ENCODE measurements at regions not wholly inside any gene's neighbourhood (a gene's known extent, or its start where the extent isn't known, plus 50 kb on each side); places are given as distances from the start of the nearest gene placed in this dataset.

DNA sequence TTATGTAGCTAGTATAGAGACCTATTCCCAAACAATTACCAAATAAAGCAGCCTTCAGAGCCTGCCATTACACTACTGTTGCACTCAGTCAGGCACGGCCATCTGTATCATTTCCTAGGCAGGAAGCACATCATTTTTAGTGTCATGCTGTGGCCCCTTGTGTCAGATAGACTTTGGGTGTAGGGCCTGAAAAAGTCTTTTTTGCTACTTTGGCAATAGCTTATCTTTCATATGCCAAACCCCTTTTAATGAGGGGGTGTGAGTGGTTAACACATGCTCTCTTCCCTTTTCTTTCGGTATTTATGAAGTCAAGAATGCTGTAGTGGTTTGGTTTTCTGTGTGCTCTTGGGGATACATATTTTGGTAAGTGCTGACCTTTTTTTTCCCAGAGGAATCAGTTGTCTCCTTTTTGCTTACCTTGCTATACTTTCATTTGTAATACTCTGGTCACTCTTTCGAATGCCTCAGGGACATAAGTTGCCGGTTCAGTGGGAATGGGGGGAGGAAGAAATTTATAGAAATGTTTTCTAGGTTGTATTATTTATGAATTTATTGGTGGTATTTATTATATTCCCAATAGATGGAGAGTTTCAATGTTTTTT lies 209.8 kb downstream of the CSNK1G3 start:
- ChIA-PET POLR2A (no interaction called here), CTCF (interaction anchor here (0.7 kb wide), 2 partner anchors 231 to 473 kb away, joined by 4 read pairs; no protein-coding TSS in a partner anchor)
- TF ChIP-seq, protein P1, sequence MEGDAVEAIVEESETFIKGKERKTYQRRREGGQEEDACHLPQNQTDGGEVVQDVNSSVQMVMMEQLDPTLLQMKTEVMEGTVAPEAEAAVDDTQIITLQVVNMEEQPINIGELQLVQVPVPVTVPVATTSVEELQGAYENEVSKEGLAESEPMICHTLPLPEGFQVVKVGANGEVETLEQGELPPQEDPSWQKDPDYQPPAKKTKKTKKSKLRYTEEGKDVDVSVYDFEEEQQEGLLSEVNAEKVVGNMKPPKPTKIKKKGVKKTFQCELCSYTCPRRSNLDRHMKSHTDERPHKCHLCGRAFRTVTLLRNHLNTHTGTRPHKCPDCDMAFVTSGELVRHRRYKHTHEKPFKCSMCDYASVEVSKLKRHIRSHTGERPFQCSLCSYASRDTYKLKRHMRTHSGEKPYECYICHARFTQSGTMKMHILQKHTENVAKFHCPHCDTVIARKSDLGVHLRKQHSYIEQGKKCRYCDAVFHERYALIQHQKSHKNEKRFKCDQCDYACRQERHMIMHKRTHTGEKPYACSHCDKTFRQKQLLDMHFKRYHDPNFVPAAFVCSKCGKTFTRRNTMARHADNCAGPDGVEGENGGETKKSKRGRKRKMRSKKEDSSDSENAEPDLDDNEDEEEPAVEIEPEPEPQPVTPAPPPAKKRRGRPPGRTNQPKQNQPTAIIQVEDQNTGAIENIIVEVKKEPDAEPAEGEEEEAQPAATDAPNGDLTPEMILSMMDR (IDR thresholded peaks at IDR 0.05), result no peak
- no peak for TF ChIP-seq EZH2 (IDR thresholded peaks at IDR 0.05; ENCODE audit: borderline replicate concordance, insufficient read depth, low read depth, low read length, poor library complexity, severe bottlenecking)
- WGBS (ENCODE audit: insufficient coverage), result no CpG with 5 or more reads among the region's 4 CpGs
- intact Hi-C loops (cut with micrococcal nuclease), result no loop called here
- Histone ChIP-seq H3K9me3 (ENCODE audit: control extremely low read depth in 1 of 3, control insufficient read depth in 2 of 3, insufficient read depth in 1 of 3, low read length in 2 of 3) (peaks cover 0 to 14% (median 0%) of the 10 kb centered on the region in 3 donors), H4K20me1 (ENCODE audit: control insufficient read depth, insufficient read depth, low read length, poor library complexity, severe bottlenecking) (no peaks in the 10 kb centered on the region), H3K9ac (ENCODE audit: low read length) (no peak overlapping the region), H3K4me1 (ENCODE audit: control insufficient read depth in 2 of 2, insufficient read depth in 2 of 2, low read length in 2 of 2) (no peaks in the 10 kb centered on the region), H3K4me3 (ENCODE audit: control extremely low read depth in 1 of 5, extremely low read depth in 1 of 5, insufficient read depth in 1 of 5, low read depth in 2 of 5, low read length in 4 of 5) (no peak overlapping the region), H3K79me2 (ENCODE audit: control insufficient read depth, insufficient read depth, low read length) (no peaks in the 10 kb centered on the region), H3K27ac (ENCODE audit: low read length in 2 of 2) (no peak overlapping the region), H3K4me2 (replicated peaks; ENCODE audit: low read depth, low read length, poor library complexity, severe bottlenecking) (no peak overlapping the region), H3K27me3 (replicated peaks in 1 of 4; ENCODE audit: control extremely low read depth in 1 of 4, control insufficient read depth in 3 of 4, insufficient read depth in 4 of 4, low read length in 3 of 4) (no peaks in the 10 kb centered on the region), H2AFZ (ENCODE audit: insufficient read depth, low read depth, low read length, poor library complexity, severe bottlenecking) (no peak overlapping the region), H3K36me3 (replicated peaks in 1 of 2; ENCODE audit: control extremely low read depth in 1 of 2, control insufficient read depth in 1 of 2, extremely low read depth in 1 of 2, insufficient read depth in 2 of 2, low read length in 1 of 2) (no peaks in the 10 kb centered on the region)
- Mint-ChIP-seq H3K4me3 (peak overlapping the region; percentile 36), H3K9me3 (ENCODE audit: insufficient read depth) (no peaks in the 10 kb centered on the region), H3K27me3 (peaks cover 6% of the 10 kb centered on the region), H3K4me1 (no peaks in the 10 kb centered on the region), H3K27ac (no peak overlapping the region)
- ATAC-seq (ENCODE audit: low read depth), result no peak
- DNase-seq, result no peak

DNA sequence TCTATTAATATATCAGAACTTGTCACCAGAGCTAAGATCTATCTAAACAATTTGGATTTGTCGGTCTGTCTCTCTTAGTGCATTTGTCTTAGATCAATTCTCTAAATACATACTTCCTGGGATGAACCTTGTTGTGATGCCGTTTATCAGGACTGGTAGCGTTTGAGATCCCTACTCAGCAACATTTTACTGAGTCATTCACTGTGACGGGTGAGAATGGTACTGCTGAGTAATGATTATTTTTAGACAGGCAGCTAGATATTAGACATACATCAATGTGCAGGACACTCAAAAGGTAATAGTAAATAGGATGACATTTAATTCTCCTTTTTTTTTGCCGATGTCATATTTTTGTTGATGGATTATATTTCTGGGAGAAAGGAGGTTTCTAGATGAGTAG lies 209.0 kb downstream of the CSNK1G3 start:
- WGBS (ENCODE audit: insufficient coverage), result 100% methylated on average over 1 of the region's 5 CpGs
- Mint-ChIP-seq H3K4me3 (no peak overlapping the region), H3K27me3 (no peaks in the 10 kb centered on the region), H3K27ac (no peak overlapping the region), H3K9me3 (ENCODE audit: insufficient read depth) (no peaks in the 10 kb centered on the region), H3K4me1 (no peaks in the 10 kb centered on the region)
- Histone ChIP-seq H2AFZ (ENCODE audit: insufficient read depth, low read depth, low read length, poor library complexity, severe bottlenecking) (no peak overlapping the region), H3K4me1 (ENCODE audit: control insufficient read depth in 2 of 2, insufficient read depth in 2 of 2, low read length in 2 of 2) (no peaks in the 10 kb centered on the region), H3K4me2 (replicated peaks; ENCODE audit: low read depth, low read length, poor library complexity, severe bottlenecking) (no peak overlapping the region), H3K27me3 (replicated peaks in 1 of 4; ENCODE audit: control extremely low read depth in 1 of 4, control insufficient read depth in 3 of 4, insufficient read depth in 4 of 4, low read length in 3 of 4) (no peaks in the 10 kb centered on the region), H4K20me1 (ENCODE audit: control insufficient read depth, insufficient read depth, low read length, poor library complexity, severe bottlenecking) (no peaks in the 10 kb centered on the region), H3K9me3 (ENCODE audit: control extremely low read depth in 1 of 3, control insufficient read depth in 2 of 3, insufficient read depth in 1 of 3, low read length in 2 of 3) (peaks cover 0 to 13% (median 2%) of the 10 kb centered on the region in 3 donors), H3K79me2 (ENCODE audit: control insufficient read depth, insufficient read depth, low read length) (no peaks in the 10 kb centered on the region), H3K9ac (ENCODE audit: low read length) (no peak overlapping the region), H3K4me3 (ENCODE audit: control extremely low read depth in 1 of 5, extremely low read depth in 1 of 5, insufficient read depth in 1 of 5, low read depth in 2 of 5, low read length in 4 of 5) (no peak overlapping the region), H3K36me3 (replicated peaks in 1 of 2; ENCODE audit: control extremely low read depth in 1 of 2, control insufficient read depth in 1 of 2, extremely low read depth in 1 of 2, insufficient read depth in 2 of 2, low read length in 1 of 2) (no peaks in the 10 kb centered on the region), H3K27ac (ENCODE audit: low read length in 2 of 2) (no peak overlapping the region)
- DNase-seq (no peak), ATAC-seq (ENCODE audit: low read depth) (no peak)
- CTCF ChIA-PET, result no interaction called here
- no peak for TF ChIP-seq EZH2 (IDR thresholded peaks at IDR 0.05; ENCODE audit: borderline replicate concordance, insufficient read depth, low read depth, low read length, poor library complexity, severe bottlenecking)
- TF ChIP-seq, protein P1 (IDR thresholded peaks at IDR 0.05), result no peak
- POLR2A ChIA-PET, result no interaction called here
- intact Hi-C loops (cut with micrococcal nuclease), result no loop called here
